Smooth muscle cell (in vitro differentiated cells): ENCODE measurements at regions not wholly inside any gene's neighbourhood (a gene's known extent, or its start where the extent isn't known, plus 50 kb on each side); places are given as distances from the start of the nearest gene placed in this dataset.

Experiments used
- DNase-seq: peaks from one replicate; lab custom pipeline; 2025; ENCODE audit not compliant: unreplicated experiment; lab: John Stamatoyannopoulos, UW
- H2AFZ ChIP-seq: fragments of 200-600 bp; sonication (generic); 2 replicates; pipeline ENCODE4 v1.6.0; 2016; ENCODE audit warnings: antibody characterized with exemption, low read depth, mild to moderate bottlenecking
- H3F3A ChIP-seq: fragments of 200-600 bp; sonication (generic); 2 replicates; pipeline ENCODE4 v1.6.0; 2017; ENCODE audit warnings: antibody characterized with exemption, low read depth
- H3K27ac ChIP-seq: fragments of 200-600 bp; sonication (generic); 2 replicates; pipeline ENCODE4 v1.5.1; 2016; ENCODE audit warnings: low read depth, mild to moderate bottlenecking
- H3K27me3 ChIP-seq: fragments of 200-600 bp; sonication (generic); 2 replicates; pipeline ENCODE4 v1.6.1; 2016; ENCODE audit warnings: low read depth, mild to moderate bottlenecking
- H3K36me3 ChIP-seq: fragments of 200-600 bp; sonication (generic); 2 replicates; pipeline ENCODE4 v1.5.1; 2016; ENCODE audit warnings: low read depth
- H3K4me1 ChIP-seq: fragments of 200-600 bp; sonication (generic); 2 replicates; pipeline ENCODE4 v1.5.1; 2016; ENCODE audit warnings: low read depth
- H3K4me2 ChIP-seq: fragments of 200-600 bp; sonication (generic); 2 replicates; pipeline ENCODE4 v1.6.0; 2016; ENCODE audit warnings: mild to moderate bottlenecking
- H3K4me3 ChIP-seq: fragments of 200-600 bp; sonication (generic); 2 replicates; pipeline ENCODE4 v1.5.1; 2016; ENCODE audit warnings: mild to moderate bottlenecking
- H3K79me2 ChIP-seq: fragments of 200-600 bp; sonication (generic); 2 replicates; pipeline ENCODE4 v1.6.0; 2016; ENCODE audit warnings: low read depth, mild to moderate bottlenecking
- H3K9ac ChIP-seq: fragments of 200-600 bp; sonication (generic); 2 replicates; pipeline ENCODE4 v1.6.0; 2016; ENCODE audit warnings: low read depth
- H3K9me3 ChIP-seq: fragments of 200-600 bp; sonication (generic); replicated peaks from 2 replicates; pipeline ENCODE4 v1.5.1; 2016; ENCODE audit warnings: low read depth
- H4K20me1 ChIP-seq: fragments of 200-600 bp; sonication (generic); 2 replicates; pipeline ENCODE4 v1.6.0; 2016; ENCODE audit warnings: low read depth
- CTCF ChIP-seq: fragments of 200-600 bp; sonication (generic); IDR thresholded peaks from 2 replicates; pipeline ENCODE4 v1.5.1; 2017; ENCODE audit warnings: borderline replicate concordance, mild to moderate bottlenecking, antibody characterized with exemption; ENCODE audit not compliant: insufficient read depth, poor library complexity, severe bottlenecking
- WGBS: methylation state at CpG from one replicate; pipeline ENCODE4 v1.1.7; 2016; ENCODE audit warnings: low lambda C conversion rate; 5-methylcytosine and 5-hydroxymethylcytosine counted together

GRCh38 chr1:193733674-193734073, 547.3 kb upstream of the B3GALT2 start:
- Histone ChIP-seq H3K27me3 (no peaks in the 10 kb centered on the region), H3K9ac (no peak overlapping the region), H3K36me3 (no peaks in the 10 kb centered on the region), H3K79me2 (no peaks in the 10 kb centered on the region), H3F3A (no peaks in the 10 kb centered on the region), H2AFZ (no peak overlapping the region), H3K4me3 (no peak overlapping the region), H3K9me3 (no peaks in the 10 kb centered on the region), H3K27ac (no peak overlapping the region), H4K20me1 (no peaks in the 10 kb centered on the region), H3K4me1 (no peaks in the 10 kb centered on the region), H3K4me2 (no peak overlapping the region)
- no peak for DNase-seq
- no peak for TF ChIP-seq CTCF
- 84% methylated on average over 3 of the region's 3 CpGs for WGBS

GRCh38 chr1:193730017-193730416, 543.6 kb upstream of the B3GALT2 start:
- Histone ChIP-seq H3K4me2 (no peak overlapping the region), H4K20me1 (no peaks in the 10 kb centered on the region), H3K4me3 (no peak overlapping the region), H3K9ac (no peak overlapping the region), H3K27me3 (no peaks in the 10 kb centered on the region), H3K79me2 (no peaks in the 10 kb centered on the region), H3K9me3 (no peaks in the 10 kb centered on the region), H3F3A (no peaks in the 10 kb centered on the region), H3K4me1 (no peaks in the 10 kb centered on the region), H3K36me3 (no peaks in the 10 kb centered on the region), H3K27ac (no peak overlapping the region), H2AFZ (no peak overlapping the region)
- WGBS, result 37% methylated on average over 3 of the region's 3 CpGs
- no peak for TF ChIP-seq CTCF
- no peak for DNase-seq

- no peaks in the 10 kb centered on the region for H3F3A ChIP-seq
- H3K4me1 ChIP-seq, result no peaks in the 10 kb centered on the region
- H3K79me2 ChIP-seq, result no peaks in the 10 kb centered on the region
- WGBS, result 73% methylated on average over 2 of the region's 2 CpGs
- H3K4me2 ChIP-seq, result no peak overlapping the region
- no peak overlapping the region for H3K9ac ChIP-seq
- H3K36me3 ChIP-seq, result no peaks in the 10 kb centered on the region
- no peaks in the 10 kb centered on the region for H3K27me3 ChIP-seq
- no peak for DNase-seq
- H4K20me1 ChIP-seq, result no peaks in the 10 kb centered on the region
- no peak overlapping the region for H3K27ac ChIP-seq
- no peaks in the 10 kb centered on the region for H3K9me3 ChIP-seq
- no peak overlapping the region for H2AFZ ChIP-seq
- H3K4me3 ChIP-seq, result no peak overlapping the region
- TF ChIP-seq CTCF, result no peak
Observed at GRCh38 chr1:193729429-193729828, 543.0 kb upstream of the B3GALT2 start.

- no peaks in the 10 kb centered on the region for H3K4me1 ChIP-seq
- 26% methylated on average over 1 of the region's 1 CpG for WGBS
- TF ChIP-seq CTCF, result no peak
Observed at GRCh38 chr1:193727850-193728249, 541.4 kb upstream of the B3GALT2 start.

More at GRCh38 chr1:193727850-193728249, 541.4 kb upstream of the B3GALT2 start:
- Histone ChIP-seq H3K27me3 (no peaks in the 10 kb centered on the region), H3K27ac (no peak overlapping the region), H3K9ac (no peak overlapping the region), H3K9me3 (no peaks in the 10 kb centered on the region), H3F3A (no peaks in the 10 kb centered on the region), H2AFZ (no peak overlapping the region), H3K4me2 (no peak overlapping the region), H3K36me3 (no peaks in the 10 kb centered on the region), H3K79me2 (no peaks in the 10 kb centered on the region), H3K4me3 (no peak overlapping the region), H4K20me1 (no peaks in the 10 kb centered on the region)
- no peak for DNase-seq
